Esophagus squamous epithelium (tissue), 4 donors: ENCODE measurements at regions not wholly inside any gene's neighbourhood (a gene's known extent, or its start where the extent isn't known, plus 50 kb on each side); places are given as distances from the start of the nearest gene placed in this dataset.

Source experiments
- CTCF ChIP-seq, 6 experiments: fragments of 450-650 bp in 4 of 6; fragments of 200-600 bp in 2 of 6; sonication (generic) in 2 of 6; IDR thresholded peaks; one replicate each; pipeline ENCODE4 v1.5.1; 2016 to 2019; ENCODE audit warnings: antibody characterized with exemption in 6 of 6, mild to moderate bottlenecking in 4 of 6, moderate library complexity in 4 of 6
- POLR2A ChIP-seq, 4 donors: fragments of 450-650 bp; IDR thresholded peaks; one replicate each; pipeline ENCODE4 v1.6.1; 2017; ENCODE audit warnings: antibody characterized with exemption in 4 of 4, mild to moderate bottlenecking in 4 of 4, moderate library complexity in 3 of 4

- TF ChIP-seq CTCF (IDR thresholded peaks at IDR 0.05): no peak
- no peak for TF ChIP-seq POLR2A (IDR thresholded peaks at IDR 0.05)
These were observed 56.4 kb upstream of the PAK3 start for GRCh38 chrX:111039606-111040005.
